Cerebellar nuclear complex (tissue), 1 donor: ENCODE measurements at regions not wholly inside any gene's neighbourhood (a gene's known extent, or its start where the extent isn't known, plus 50 kb on each side); places are given as distances from the start of the nearest gene placed in this dataset.

Experiments
- DNase-seq, 2 experiments: peaks; one replicate each; lab custom pipeline; 2025; lab: John Stamatoyannopoulos, UW

- DNase-seq: no peak
These were observed 415.4 kb upstream of the PROK2 start for GRCh38 chr3:72200332-72200731.

DNA sequence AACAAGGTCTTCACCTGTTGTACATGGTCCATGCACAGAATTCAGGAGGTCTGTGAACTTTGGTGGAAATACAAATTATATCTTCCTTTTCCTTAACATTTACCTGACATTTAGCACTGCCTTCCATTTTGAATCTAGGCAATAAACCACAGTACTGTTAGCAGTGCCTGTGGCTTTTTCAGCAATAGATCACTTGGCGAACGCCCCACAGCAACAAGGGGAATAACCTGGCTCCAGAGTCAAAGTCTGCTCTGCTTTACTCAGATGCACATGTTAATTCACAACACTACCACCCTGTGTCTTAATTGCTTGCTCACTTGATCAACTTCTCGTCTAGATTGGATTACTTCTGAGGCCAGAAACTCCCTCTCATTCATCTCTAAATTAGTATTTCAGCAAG lies 414.6 kb upstream of the PROK2 start:
- DNase-seq: no peak

DNA sequence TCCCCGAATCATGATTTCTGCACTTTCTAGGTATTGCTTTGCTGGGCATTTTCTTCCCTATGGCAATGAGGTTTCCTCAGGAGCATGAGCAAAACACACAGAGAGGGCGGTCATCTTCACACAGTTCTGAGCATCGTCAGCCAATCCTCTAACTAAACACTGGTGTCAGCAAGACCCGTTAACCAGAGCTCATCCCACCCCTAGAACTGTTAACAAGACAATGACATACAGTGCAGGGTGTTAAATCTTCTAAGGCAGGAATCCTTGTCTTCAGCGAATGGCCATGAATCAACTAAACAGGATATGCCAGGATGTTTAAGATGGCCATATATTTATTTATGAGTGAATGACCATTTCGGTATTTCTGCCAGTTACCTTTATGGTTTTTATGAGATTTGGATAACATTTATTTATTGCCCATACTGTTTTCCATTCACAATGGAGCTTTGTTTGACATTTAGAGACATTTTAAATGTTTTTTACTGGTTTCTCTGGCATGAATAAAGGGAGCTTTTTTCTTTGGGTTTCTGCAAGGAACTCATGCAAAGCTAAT lies 411.5 kb upstream of the PROK2 start:
- no peak for DNase-seq

DNA sequence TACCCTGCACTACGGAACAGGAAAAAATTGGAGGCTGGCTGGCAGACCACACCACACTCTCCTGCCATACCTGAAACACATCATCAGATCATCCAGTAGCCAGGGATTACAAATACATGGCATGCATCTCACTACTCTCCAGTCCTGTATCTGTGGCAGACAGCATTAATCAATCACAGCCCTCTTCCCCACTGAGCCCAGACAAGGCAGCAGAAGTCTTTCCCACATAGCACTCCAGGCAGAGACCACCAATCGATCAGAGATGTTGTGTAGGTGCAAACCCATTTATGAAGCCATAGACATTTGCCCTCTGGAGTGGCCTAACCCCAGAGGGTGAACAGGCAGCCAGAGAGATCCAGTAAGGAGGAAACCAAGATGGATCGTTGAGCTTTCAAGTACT lies 410.9 kb upstream of the PROK2 start:
- no peak for DNase-seq

GRCh38 chr3:72194458-72194857 lies 409.5 kb upstream of the PROK2 start:
- DNase-seq: no peak

GRCh38 chr3:72193771-72194430 lies 409.0 kb upstream of the PROK2 start:
- DNase-seq: no peak

GRCh38 chr3:72192572-72192971 lies 407.6 kb upstream of the PROK2 start:
- DNase-seq: no peak

- DNase-seq: no peak
These were observed 406.4 kb upstream of the PROK2 start for GRCh38 chr3:72191209-72191960.

- no peak for DNase-seq
These were observed 405.1 kb upstream of the PROK2 start for GRCh38 chr3:72190050-72190449.

- DNase-seq: no peak
These were observed 404.4 kb upstream of the PROK2 start for GRCh38 chr3:72189339-72189738.

- no peak for DNase-seq
These were observed 403.6 kb upstream of the PROK2 start for GRCh38 chr3:72188536-72188935.

DNA sequence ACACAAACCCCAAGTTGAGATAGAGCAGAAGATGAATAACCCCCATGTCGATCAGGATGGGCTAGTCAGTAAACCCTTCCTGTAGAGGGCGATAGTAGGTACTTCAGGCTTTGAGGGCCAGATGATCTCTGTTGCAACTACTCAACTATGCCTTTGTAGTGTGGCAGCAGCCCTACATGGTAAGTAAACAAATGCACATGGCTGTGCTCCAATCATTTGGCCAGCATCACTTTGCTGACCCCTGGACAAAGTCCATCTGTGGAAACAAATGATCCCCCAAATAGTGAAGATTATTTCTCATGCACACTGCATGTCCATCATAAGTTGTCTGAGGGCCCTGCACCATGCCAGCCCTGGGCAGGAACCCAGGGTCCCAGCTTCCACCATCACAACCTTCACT lies 402.2 kb upstream of the PROK2 start:
- DNase-seq: no peak

DNA sequence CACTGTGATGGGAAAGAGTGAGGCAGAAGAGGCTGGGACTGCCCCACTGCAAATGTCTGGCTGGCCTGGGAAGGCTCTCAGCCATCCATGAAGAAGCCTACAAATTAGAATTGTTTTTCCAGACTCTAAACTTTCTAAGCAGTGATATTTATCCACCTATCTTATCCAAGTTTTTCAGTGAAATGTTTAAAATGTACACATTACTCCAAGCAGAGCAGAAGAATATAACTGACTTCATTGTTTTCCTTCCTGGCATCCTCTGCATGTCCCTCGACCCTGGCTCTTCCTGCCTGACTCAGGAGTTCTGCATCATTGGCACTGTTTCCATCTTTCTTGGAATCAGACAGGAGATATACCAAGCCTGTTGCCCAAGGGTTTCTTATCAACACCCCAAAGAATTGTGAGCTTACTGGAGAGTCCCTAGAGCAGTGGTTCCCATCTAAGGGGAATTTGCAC lies 401.5 kb upstream of the PROK2 start:
- DNase-seq: no peak

DNA sequence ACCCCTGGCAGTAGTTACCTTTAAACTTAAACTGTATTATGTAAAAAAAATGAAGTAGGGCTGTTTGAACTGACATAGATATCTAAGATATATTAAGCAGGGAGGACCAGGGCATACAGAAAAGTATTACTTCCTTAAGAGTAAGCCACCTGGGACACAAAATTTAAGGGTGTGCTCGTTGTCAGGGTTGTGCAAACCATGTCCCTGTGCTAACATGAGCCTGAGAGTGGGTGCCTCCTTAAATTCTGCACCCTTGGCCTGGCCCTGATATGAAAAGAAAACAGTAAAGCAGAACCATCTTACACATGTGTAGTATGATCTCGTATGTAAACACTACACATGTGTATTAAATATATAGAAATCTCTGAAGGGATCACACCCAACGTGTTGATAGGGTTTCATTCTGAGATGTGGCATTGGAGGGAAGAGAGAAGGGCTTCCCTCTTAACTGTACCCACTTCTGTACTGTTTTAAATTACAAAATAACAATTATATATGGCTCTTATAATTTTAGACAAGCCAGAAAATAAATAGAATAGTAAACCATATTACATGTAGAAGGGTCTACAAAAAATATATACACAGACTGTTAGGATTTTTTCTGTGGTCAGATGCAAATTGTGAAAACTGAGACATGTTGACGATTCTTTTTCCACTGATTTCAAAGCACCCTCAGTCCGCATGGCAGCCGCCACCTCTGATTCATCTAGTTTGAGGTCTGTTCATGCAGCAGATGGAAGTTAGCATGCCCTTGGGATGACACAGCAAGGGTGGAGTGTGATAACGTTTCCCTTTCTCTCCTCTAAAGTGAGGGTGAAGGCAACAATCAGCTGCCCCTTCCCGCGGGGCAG lies 400.8 kb upstream of the PROK2 start:
- DNase-seq: no peak

DNA sequence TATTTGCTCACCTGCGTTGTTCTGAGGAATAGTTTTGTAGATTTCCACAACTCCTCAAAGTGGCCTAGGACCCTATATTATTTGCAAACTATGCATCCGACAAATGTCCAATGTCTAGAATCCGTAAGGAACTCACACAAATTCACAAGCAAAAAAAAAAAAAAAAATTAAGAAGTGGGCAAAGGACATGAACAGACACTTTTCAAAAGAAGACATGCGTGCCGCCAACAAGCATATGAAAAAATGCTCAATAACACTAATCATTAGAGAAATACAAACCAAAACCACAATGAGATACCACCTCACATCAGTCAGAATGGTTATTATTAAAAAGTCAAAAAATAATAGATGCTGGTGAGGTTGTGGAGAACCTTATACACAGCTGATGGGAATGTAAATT lies 398.5 kb upstream of the PROK2 start:
- no peak for DNase-seq

DNA sequence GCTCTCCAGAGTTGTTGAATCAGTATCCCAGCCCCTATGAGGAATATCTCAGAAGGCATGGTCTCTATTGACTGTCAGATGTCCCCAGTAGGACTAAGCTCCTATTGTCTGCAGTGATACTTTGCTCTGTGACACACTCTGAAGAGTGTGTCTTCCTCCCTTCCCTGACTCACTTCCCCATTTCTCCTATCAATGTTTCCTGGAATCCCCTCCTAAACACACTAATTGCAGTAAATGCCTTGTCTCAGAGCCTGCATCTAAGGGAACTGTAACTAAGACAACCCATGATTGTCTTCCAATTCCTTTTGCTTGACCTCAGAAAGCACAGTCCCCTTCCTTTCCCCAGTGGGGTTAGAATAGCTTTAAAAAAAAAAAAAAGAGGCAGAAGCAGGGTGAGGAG lies 397.3 kb upstream of the PROK2 start:
- no peak for DNase-seq

DNA sequence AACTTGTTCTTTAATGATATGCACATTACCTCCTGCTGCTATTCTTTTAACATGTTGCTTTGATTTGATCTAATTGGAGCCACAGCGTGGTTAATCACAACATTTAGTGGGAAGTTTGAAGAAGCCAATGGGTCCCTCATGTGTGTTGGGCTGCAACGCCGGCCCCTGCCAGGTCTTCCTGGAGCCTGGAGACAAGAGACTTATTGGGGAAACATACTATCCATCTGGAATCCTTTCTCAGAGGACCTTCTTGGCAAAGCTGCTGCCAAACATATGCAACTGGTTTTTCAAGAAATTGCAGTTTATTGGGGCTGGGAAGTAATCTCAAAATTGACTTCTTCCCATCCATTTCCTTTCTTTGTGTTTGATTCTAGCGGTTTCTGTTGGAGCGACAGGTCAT lies 396.3 kb upstream of the PROK2 start:
- no peak for DNase-seq

DNA sequence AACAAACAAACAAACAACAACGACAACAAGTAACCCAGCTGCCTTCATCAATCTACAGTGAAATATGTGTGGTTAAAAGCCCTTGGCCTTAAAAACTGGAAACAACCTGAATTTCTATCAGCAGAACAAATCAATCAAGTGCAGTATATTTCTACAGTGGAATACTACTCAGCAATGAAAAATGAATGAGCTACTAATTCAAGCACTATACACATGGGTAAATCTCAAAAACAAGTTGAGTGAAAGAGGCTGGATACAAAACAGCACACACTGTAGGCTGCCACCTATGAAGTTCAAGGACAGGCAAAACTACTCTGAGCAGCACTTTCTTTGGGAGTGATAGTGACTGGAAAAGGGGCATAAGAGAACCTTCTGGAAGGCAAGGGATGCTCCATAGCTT lies 395.5 kb upstream of the PROK2 start:
- DNase-seq: no peak

DNA sequence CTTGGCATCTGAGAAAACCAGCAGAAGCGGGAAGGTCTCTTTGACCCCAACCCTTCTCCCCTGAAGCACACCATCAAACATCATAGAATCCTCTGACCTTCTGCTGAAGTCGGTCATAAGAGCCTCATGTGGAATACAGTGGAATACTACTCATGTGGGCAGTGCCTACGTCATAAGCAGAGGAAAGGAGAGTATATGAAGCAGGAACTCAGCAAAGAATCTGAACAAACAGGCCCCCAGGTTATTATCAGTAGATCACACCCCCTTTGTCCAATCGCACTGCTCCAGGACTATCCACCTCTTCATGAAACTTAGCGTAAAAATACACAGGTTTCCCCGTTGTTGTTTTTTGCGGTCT lies 394.1 kb upstream of the PROK2 start:
- DNase-seq: no peak

GRCh38 chr3:72178463-72179106 lies 393.6 kb upstream of the PROK2 start:
- DNase-seq: no peak

GRCh38 chr3:72177075-72178050 lies 392.4 kb upstream of the PROK2 start:
- no peak for DNase-seq
